ENCODE measurements at regions not wholly inside any gene's neighbourhood (a gene's known extent, or its start where the extent isn't known, plus 50 kb on each side); places are given as distances from the start of the nearest gene placed in this dataset.

DNA sequence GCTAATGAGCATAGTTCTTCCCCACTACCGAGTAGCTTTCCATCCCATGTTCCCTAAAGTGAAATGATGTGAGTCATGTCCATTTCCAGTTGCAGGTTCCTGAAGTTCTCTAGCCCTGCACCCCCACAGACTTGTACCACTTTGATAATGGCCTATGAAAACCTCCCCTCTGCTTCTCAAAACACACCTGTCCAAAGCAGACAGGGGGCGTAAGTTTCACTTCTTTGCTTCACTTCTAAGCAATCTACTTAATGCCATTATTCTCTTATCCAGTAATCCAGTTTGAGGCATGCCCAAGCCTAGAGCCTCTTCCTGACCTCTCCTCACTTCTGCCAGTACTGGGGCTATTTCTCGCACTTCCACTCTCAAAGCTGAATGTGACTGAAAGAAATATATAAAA lies 305.1 kb downstream of the IGSF11 start:
- DNase-seq: no peak
- Histone ChIP-seq H3K9me3 (no peaks in the 10 kb centered on the region), H3K27ac (no peak overlapping the region), H3K4me3 (no peak overlapping the region), H3K4me1 (no peaks in the 10 kb centered on the region), H3K27me3 (no peaks in the 10 kb centered on the region), H3K36me3 (no peaks in the 10 kb centered on the region)
- intact Hi-C loops (cut with DNase I; ENCODE audit: low total_unique reads): no loop called here
- TF ChIP-seq, protein P1, sequence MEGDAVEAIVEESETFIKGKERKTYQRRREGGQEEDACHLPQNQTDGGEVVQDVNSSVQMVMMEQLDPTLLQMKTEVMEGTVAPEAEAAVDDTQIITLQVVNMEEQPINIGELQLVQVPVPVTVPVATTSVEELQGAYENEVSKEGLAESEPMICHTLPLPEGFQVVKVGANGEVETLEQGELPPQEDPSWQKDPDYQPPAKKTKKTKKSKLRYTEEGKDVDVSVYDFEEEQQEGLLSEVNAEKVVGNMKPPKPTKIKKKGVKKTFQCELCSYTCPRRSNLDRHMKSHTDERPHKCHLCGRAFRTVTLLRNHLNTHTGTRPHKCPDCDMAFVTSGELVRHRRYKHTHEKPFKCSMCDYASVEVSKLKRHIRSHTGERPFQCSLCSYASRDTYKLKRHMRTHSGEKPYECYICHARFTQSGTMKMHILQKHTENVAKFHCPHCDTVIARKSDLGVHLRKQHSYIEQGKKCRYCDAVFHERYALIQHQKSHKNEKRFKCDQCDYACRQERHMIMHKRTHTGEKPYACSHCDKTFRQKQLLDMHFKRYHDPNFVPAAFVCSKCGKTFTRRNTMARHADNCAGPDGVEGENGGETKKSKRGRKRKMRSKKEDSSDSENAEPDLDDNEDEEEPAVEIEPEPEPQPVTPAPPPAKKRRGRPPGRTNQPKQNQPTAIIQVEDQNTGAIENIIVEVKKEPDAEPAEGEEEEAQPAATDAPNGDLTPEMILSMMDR (IDR thresholded peaks at IDR 0.05): no peak

DNA sequence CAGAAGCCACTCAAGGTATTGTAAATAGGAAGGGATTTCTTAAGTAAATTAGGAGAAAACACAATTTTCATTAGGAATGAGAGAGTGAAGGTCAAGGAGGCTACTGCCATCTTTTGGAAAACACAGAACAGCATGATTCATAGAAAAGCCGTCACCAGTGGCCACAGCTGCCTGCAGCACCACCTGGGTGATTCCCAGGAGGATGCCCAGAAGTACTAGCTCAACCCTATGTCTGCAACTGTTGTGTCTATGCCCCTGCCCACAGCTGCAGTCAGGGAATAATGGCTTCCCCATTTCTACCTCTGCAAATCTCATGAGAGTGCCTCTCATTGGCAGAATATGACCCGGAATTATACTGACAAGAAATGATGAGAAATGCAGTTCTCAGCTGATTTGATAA lies 300.0 kb downstream of the IGSF11 start:
- no peaks in the 10 kb centered on the region for H3K9me3 ChIP-seq
- no peak overlapping the region for H3K27ac ChIP-seq
- no peak for DNase-seq
- H3K36me3 ChIP-seq: no peaks in the 10 kb centered on the region
- intact Hi-C loops (cut with DNase I; ENCODE audit: low total_unique reads): no loop called here
- no peak overlapping the region for H3K4me3 ChIP-seq
- TF ChIP-seq, protein P1 (IDR thresholded peaks at IDR 0.05): no peak
- H3K4me1 ChIP-seq: no peaks in the 10 kb centered on the region
- no peaks in the 10 kb centered on the region for H3K27me3 ChIP-seq

DNA sequence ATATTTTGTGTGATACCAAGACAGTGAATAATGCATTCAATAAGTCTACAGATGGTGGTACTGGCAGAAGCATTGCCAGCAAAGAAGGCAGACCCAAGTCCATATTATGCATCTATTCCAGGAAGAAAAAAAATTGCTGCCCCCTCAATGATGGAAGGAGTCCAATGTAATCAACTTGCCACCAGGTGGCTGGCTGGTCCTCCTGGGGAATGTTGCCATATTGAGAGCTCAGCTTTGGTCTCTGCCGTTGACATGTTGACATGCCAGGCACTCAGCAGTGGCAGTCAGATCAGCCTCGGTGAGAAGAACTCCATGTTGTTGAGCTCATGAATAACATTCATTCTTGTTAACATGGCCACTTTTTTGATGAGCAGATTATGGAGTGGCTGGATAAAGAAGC lies 298.5 kb downstream of the IGSF11 start:
- TF ChIP-seq, protein P1 (IDR thresholded peaks at IDR 0.05): no peak
- H3K4me1 ChIP-seq: no peaks in the 10 kb centered on the region
- intact Hi-C loops (cut with DNase I; ENCODE audit: low total_unique reads): no loop called here
- H3K36me3 ChIP-seq: no peaks in the 10 kb centered on the region
- H3K9me3 ChIP-seq: peaks cover 0 to 4% (median 0%) of the 10 kb centered on the region in 3 donors
- no peak for DNase-seq
- no peak overlapping the region for H3K4me3 ChIP-seq
- H3K27ac ChIP-seq: no peak overlapping the region
- H3K27me3 ChIP-seq: no peaks in the 10 kb centered on the region

DNA sequence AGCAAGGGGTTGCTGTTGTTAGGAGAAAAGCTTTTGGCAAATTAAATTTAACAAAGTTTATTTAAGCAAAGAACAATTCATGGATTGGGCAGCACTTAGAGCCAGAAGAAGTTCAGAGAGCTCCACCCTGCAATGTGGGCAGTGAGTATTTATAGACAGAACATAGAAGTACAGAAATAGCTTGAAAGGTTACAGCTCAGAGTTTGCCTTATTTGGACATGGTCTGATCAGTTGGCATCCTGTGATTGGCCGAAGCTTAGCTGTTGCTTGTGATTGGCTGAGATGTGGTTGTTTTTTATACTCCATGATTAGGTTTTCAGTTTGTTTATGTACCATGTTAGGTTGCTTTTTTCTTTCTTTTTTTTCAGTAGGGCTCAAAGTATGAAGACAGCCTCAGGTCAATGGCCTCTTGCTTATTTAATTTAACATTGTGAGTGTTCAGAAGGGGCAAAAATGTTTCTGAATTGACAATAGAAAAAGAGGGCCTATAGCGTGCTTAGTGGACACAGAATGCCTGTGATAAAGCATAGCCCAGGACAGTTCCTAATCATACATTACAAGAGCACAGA lies 293.8 kb downstream of the IGSF11 start:
- no peaks in the 10 kb centered on the region for H3K36me3 ChIP-seq
- no peak for DNase-seq
- TF ChIP-seq, protein P1 (IDR thresholded peaks at IDR 0.05): no peak
- no peak overlapping the region for H3K27ac ChIP-seq
- H3K9me3 ChIP-seq: peaks cover 0 to 4% (median 0%) of the 10 kb centered on the region in 3 donors
- H3K27me3 ChIP-seq: no peaks in the 10 kb centered on the region
- no peaks in the 10 kb centered on the region for H3K4me1 ChIP-seq
- intact Hi-C loops (cut with DNase I; ENCODE audit: low total_unique reads): no loop called here
- H3K4me3 ChIP-seq: no peak overlapping the region

DNA sequence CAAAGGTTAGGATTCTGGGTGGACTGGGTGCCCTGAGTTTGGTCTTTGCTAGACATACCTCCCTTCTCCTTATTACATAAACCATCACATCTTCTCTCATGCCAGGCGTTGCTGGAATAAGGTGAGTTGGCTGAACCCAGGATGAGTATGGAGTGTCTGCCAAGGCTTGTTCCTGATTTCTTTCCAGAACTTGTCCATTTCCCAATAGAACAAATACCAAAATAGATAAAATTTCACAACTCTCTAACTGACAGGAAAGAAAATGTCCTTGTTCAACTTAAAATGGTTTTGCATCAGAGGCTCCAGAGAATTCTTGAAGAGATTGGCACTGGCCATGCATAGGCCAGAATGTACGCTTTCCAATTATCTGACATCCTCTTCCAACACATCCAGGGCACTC lies 291.9 kb downstream of the IGSF11 start:
- no peak overlapping the region for H3K27ac ChIP-seq
- no peaks in the 10 kb centered on the region for H3K4me1 ChIP-seq
- H3K4me3 ChIP-seq: no peak overlapping the region
- H3K36me3 ChIP-seq: no peaks in the 10 kb centered on the region
- intact Hi-C loops (cut with DNase I; ENCODE audit: low total_unique reads): no loop called here
- TF ChIP-seq, protein P1 (IDR thresholded peaks at IDR 0.05): no peak
- no peaks in the 10 kb centered on the region for H3K27me3 ChIP-seq
- DNase-seq: no peak
- peaks cover 0 to 4% (median 0%) of the 10 kb centered on the region in 3 donors for H3K9me3 ChIP-seq

DNA sequence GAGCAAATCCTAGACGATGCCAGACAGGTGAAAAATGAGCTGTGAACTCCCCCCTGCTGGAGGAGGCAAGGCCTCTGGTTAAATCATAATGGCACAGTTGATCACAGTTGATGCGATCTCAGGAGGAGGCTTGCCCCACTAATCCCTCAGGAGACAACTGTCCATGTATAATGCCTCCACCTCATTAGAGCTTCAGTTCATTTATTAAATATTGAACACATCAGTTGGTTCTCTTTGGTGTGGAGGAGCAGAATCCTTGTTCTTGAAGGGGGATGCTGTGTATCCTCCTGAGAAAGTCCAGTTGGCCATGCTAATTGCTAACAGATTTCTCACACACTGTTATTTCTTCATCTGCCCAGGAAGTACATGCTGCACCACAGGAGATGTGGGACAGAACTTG lies 290.5 kb downstream of the IGSF11 start:
- intact Hi-C loops (cut with DNase I; ENCODE audit: low total_unique reads): no loop called here
- Histone ChIP-seq H3K27ac (no peak overlapping the region), H3K4me3 (no peak overlapping the region), H3K4me1 (no peaks in the 10 kb centered on the region), H3K27me3 (no peaks in the 10 kb centered on the region), H3K9me3 (peaks cover 0 to 4% (median 0%) of the 10 kb centered on the region in 3 donors), H3K36me3 (no peaks in the 10 kb centered on the region)
- DNase-seq: no peak
- TF ChIP-seq, protein P1 (IDR thresholded peaks at IDR 0.05): no peak
